Stimulated activated naive CD8-positive, alpha-beta T cell treated with anti-CD3 and anti-CD28 coated beads, Interleukin-15, Interleukin-2, amounts not matched to agents 100 ng/mL and 50 ng/mL, for 24 hours (primary cell): ENCODE measurements at regions not wholly inside any gene's neighbourhood (a gene's known extent, or its start where the extent isn't known, plus 50 kb on each side); places are given as distances from the start of the nearest gene placed in this dataset.

Experiments
- H3K27ac Mint-ChIP-seq: one replicate; pipeline ENCODE4 v1.8.0; 2021; ENCODE audit warnings: mild to moderate bottlenecking, mixed read lengths
- H3K27me3 Mint-ChIP-seq: one replicate; pipeline ENCODE4 v1.8.0; 2021; ENCODE audit warnings: mixed read lengths
- H3K36me3 Mint-ChIP-seq: one replicate; pipeline ENCODE4 v1.8.0; 2021; ENCODE audit warnings: low read depth, mixed read lengths
- H3K4me1 Mint-ChIP-seq: one replicate; pipeline ENCODE4 v1.8.0; 2021; ENCODE audit warnings: low read depth, mixed read lengths
- H3K4me3 Mint-ChIP-seq: one replicate; pipeline ENCODE4 v1.8.0; 2021; ENCODE audit warnings: mild to moderate bottlenecking, mixed read lengths
- H3K9me3 Mint-ChIP-seq: one replicate; pipeline ENCODE4 v1.8.0; 2021; ENCODE audit warnings: mixed read lengths

DNA sequence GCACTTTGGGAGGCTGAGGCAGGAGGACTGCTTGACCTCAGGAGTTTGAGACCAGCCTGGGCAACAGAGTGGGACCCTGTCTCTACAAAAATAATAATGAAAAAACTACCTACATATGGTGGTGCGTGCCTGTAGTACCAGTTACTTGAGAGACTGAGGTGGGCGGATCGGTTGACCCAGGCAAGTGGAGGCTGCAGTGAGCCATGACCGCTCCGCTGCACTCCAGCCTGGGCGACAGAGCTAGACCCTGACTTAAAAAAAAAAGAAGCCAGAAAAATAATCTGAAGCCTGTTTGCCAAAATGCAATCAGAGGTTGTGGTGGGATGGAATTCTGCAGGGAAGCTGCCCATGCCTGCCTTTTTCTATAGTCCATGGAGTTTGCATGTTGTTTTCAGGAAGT, 50.4 kb upstream of the GGTA1 start:
- no peak overlapping the region for H3K4me3 Mint-ChIP-seq
- H3K27ac Mint-ChIP-seq = no peak overlapping the region
- H3K4me1 Mint-ChIP-seq = peaks cover 5% of the 10 kb centered on the region
- H3K9me3 Mint-ChIP-seq = no peaks in the 10 kb centered on the region
- H3K27me3 Mint-ChIP-seq = peaks cover 36% of the 10 kb centered on the region
- no peaks in the 10 kb centered on the region for H3K36me3 Mint-ChIP-seq

DNA sequence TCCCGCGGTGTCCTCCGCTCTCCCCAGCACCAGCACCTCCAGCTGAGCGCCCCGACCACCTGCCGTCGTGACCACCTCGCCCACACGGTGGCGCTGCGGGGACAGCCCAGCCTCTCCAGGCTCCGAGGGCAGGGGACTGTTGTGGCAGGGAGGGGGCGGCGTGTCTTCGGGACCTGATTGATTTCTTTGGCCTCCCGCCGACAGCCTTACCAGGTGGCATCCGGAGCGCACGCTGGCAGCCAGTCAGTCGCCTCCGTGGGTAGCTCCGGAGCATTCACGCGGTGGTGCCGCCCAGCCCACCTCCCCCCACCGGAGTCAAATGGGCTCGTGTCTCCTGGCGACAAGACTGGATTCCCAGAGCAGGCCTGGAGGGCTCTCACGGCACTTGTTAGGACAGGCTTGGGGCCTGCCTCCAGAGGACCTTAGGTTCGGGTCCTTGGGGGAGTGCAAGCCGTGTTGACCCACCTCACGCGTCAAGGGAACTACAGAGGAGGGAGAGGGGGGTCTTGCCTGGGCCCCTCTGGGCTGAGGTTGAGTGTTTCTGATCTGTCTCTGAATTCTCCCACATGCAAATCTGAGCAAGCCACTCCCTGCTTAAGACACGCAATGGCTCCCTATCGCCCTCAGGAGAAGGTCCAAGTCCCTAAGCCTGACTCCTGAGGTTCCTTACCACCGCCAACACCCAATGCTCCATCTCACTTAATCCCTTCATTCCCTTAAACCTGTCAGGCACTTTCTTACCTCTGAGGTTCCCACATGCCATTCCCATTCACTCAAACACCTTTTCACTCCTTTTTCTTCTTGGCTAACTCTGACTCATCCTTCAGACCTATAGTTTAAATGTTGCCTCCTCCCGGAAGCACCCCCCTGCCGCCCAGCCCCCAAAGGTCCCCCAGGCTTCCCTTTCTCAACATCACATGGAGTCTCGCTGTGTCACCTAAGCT, 51.2 kb upstream of the GGTA1 start:
- no peaks in the 10 kb centered on the region for H3K36me3 Mint-ChIP-seq
- H3K4me3 Mint-ChIP-seq = no peak overlapping the region
- no peaks in the 10 kb centered on the region for H3K9me3 Mint-ChIP-seq
- no peak overlapping the region for H3K27ac Mint-ChIP-seq
- H3K4me1 Mint-ChIP-seq = peaks cover 5% of the 10 kb centered on the region
- H3K27me3 Mint-ChIP-seq = peaks cover 36% of the 10 kb centered on the region

DNA sequence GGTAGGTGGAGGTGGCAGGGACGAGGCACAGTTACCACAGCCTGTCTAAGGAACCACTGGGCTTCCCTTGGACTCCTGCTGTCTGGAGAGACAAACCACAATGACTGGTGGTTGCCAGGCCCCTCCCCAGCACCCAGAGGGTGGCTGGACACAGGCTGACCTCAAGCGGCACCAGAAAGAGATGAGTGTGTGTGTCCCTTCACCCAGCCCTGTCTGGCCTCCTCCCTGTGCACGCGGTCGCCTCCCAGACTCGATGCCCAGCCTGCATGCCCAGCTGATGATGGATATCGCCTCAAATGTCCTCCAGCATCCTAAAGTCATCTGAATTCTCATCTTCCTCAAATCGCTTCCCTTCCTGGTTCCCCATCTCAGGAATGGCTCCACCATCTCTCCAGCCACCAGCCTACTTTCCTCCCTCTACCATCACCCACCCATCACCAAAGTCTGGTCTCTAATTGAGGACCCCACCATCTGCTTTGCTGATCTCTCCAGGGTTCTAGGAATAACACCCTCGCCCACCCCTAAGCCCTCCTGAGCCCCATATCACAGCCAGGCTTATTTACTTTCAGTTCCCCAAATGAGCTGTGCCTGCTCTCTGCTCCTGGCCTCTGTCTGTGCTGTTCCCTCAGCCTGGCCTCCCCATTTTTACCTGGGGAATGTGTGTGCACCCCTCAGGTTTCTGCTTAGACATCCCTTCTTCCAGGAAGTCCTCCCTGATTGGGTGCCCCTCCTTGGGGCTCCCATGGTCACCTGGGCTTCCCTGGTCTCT, 52.5 kb upstream of the GGTA1 start:
- Mint-ChIP-seq H3K4me3 (no peak overlapping the region), H3K27ac (no peak overlapping the region), H3K27me3 (peaks cover 34% of the 10 kb centered on the region)

DNA sequence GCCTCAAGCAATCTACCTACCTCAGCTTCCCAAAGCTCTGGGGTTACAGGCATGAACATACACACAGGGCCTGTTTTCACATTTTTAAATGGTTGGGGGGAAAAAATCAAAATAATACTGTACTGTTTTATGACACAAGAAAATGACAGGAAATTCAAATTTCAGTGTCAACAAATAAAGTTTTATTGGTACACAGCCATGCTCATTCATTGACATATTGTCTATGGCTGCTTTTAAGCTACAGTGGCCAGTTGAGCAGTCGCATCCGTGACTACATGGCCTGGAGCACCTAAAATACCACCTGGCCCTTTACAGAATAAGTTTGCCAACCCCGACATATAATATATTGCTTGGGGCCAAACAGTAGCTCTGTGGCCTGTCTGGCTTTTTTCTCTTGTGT, 56.4 kb upstream of the GGTA1 start:
- H3K27ac Mint-ChIP-seq = no peak overlapping the region
- no peaks in the 10 kb centered on the region for H3K9me3 Mint-ChIP-seq
- H3K27me3 Mint-ChIP-seq = peaks cover 15% of the 10 kb centered on the region
- H3K36me3 Mint-ChIP-seq = no peaks in the 10 kb centered on the region
- H3K4me3 Mint-ChIP-seq = no peak overlapping the region
- H3K4me1 Mint-ChIP-seq = peaks cover 16% of the 10 kb centered on the region

More for the DNA sequence above, 52.5 kb upstream of the GGTA1 start:
- Mint-ChIP-seq H3K4me1 (peaks cover 5% of the 10 kb centered on the region), H3K9me3 (no peaks in the 10 kb centered on the region), H3K36me3 (no peaks in the 10 kb centered on the region)

DNA sequence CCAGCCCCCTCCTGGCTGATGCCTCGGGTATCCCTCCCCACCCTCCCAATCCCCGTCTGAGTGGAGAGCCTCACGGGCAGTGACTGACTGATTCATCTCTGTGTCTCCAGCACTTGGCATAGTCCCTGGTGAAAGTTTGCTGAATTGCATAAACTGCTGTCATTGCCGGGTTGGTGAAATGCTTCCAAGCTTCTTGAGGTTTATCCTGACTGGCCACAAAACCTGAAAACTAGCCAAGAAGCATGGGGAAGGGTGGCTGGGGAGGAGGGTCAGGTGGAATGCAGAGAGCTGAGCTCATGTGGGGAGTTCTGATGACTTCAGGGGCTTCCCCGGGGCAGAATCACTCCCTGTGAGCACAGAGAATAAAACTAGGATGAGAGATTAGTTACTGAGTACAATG, 56.9 kb upstream of the GGTA1 start:
- H3K9me3 Mint-ChIP-seq = no peaks in the 10 kb centered on the region
- H3K36me3 Mint-ChIP-seq = no peaks in the 10 kb centered on the region
- no peak overlapping the region for H3K4me3 Mint-ChIP-seq
- peaks cover 14% of the 10 kb centered on the region for H3K4me1 Mint-ChIP-seq
- no peak overlapping the region for H3K27ac Mint-ChIP-seq
- peaks cover 12% of the 10 kb centered on the region for H3K27me3 Mint-ChIP-seq

DNA sequence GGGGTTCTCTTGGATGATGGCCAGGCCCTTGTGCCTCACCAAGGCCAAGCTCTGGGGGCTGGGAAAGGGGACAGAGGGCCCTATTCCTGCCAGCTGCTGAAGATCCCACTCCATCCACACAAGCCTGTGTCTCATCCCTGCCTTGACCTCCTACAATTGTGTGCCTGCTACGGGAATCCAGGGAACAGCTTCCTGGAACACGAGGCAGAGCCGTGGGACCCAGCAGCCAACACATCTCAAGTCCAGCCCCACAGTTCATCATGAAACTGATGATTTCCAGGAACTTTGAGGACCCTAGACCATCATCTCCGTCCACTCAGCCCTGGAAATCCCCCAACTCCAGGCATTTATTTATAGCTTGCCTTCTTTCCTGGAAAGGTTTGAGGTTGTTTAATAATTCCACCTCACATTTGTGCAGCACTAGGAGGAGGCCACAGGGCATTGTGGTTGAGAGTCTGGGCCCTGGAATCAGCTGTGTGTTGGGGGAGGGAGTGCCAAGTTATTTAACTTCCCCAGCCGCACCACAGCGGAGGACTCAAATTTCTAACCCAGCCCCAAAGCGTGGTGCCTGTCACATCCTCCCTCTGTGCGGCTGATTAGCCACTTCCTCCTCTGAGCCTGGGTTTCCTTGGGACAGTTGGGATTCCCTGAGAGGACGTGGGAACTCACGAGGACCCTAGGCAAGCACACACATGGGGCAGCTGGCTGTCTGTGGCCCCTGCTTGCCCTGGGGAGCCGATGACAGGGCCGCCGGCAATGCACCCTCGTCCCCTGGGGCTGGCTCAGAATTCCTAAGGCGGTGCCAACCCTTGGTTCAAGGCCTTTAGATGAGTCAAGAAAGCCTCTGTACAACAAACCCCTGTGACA, 58.2 kb upstream of the GGTA1 start:
- no peak overlapping the region for H3K27ac Mint-ChIP-seq
- peaks cover 14% of the 10 kb centered on the region for H3K4me1 Mint-ChIP-seq
- no peak overlapping the region for H3K4me3 Mint-ChIP-seq
- peaks cover 12% of the 10 kb centered on the region for H3K27me3 Mint-ChIP-seq
- H3K36me3 Mint-ChIP-seq = no peaks in the 10 kb centered on the region
- no peaks in the 10 kb centered on the region for H3K9me3 Mint-ChIP-seq

DNA sequence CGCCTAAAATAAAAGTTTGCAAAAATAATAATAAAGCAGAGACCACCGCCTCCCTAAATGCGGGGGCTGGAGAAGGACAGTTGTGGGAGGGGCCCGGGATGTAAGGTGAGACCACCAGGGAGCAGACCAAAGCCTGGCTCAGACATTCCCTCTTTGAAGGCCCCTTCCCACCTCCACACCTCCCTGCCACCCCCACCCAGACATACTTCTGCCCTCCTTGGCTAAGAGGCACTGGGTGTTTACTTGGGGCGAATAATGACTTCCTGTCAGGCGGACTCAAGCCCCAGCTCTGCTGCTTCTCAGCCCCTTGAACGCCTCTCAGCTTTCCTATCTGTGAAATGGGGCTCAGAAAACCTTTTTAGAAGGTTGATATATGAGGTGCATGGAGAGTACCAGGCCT, 58.8 kb upstream of the GGTA1 start:
- Mint-ChIP-seq H3K27ac (no peak overlapping the region), H3K9me3 (no peaks in the 10 kb centered on the region), H3K27me3 (peaks cover 12% of the 10 kb centered on the region), H3K4me1 (peaks cover 14% of the 10 kb centered on the region), H3K4me3 (no peak overlapping the region), H3K36me3 (no peaks in the 10 kb centered on the region)

DNA sequence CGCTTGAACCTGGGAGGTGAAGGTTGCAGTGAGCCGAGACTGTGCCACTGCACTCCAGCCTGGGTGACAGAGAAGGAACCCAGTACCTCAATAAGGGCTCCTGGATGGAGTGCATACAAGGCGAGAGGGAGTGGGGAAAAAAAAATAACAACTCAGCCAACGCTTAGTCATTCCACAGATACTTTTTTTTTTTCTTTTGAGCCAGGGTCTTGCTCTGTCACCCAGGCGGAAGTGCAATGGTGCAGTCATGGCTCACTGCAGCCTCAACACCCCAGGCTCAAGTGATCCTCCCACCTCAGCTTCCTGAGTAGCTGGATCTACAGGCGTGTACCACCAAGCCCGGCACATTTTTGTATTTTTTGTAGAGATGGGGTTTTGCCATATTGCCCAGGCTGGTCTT, 59.5 kb upstream of the GGTA1 start:
- H3K36me3 Mint-ChIP-seq = no peaks in the 10 kb centered on the region
- no peak overlapping the region for H3K4me3 Mint-ChIP-seq
- peaks cover 14% of the 10 kb centered on the region for H3K4me1 Mint-ChIP-seq
- H3K27ac Mint-ChIP-seq = no peak overlapping the region
- H3K9me3 Mint-ChIP-seq = no peaks in the 10 kb centered on the region
- H3K27me3 Mint-ChIP-seq = peaks cover 12% of the 10 kb centered on the region

DNA sequence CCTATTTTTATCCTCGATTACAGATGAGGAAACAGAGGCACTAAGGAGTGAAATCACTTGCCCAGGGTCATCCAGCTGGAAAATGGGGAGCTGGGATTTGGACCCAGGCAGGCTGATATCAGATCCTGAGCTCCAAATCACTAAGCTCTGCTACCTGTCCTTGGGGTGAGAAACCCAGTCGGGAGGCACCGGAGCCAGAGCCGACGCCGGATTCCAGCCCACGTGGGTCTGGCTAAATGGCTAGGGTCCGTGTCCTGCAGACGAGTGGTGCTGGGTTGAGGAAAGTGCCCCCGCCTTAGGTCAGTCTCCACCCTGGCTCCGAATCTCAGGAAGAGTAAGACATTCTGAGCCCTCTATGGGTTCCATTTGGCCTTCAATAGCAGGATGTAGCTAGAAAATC, 61.3 kb upstream of the GGTA1 start:
- H3K4me1 Mint-ChIP-seq = peaks cover 14% of the 10 kb centered on the region
- no peak overlapping the region for H3K4me3 Mint-ChIP-seq
- H3K27ac Mint-ChIP-seq = no peak overlapping the region

DNA sequence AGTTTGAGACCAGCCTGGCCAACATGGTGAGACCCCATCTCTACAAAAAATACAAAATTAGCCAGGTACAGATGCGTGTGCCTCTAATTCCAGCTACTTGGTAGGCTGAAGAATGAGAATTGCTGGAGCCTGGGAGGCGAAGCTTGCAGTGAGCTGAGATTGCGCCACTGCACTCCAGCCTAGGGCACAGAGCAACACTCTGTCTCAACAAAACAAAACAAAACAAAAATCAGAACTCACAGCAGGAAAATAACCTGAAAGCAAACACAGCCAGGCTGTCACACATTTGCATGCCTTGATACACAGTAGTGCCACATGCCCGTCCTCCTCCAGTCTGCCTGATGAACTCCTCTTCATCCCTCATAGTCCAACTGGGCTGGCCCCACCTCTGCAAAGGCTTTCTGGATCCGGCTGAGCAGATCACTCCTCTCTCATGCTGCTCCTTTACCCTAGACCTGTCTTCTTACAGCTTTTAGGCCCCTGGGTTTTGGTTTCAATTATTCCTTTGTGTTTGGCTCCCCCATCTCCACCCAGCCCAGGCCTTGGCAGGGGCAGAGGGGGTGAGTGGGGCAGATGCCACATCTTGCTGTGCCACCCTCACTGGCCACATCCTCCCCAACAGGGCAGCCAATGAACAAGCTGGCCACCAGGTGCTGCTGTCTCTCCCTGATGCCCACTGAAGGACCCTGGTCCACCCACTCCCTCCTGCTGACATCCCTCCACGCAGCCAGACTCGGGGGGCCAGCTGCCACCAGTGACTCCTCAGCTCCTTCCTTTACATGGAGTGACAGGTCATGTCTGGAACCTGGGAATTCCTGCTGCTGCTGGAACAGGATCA, 62.0 kb upstream of the GGTA1 start:
- Mint-ChIP-seq H3K4me3 (no peak overlapping the region), H3K9me3 (no peaks in the 10 kb centered on the region), H3K4me1 (peaks cover 14% of the 10 kb centered on the region), H3K27ac (no peak overlapping the region), H3K27me3 (peaks cover 8% of the 10 kb centered on the region), H3K36me3 (no peaks in the 10 kb centered on the region)

More for the DNA sequence above, 61.3 kb upstream of the GGTA1 start:
- Mint-ChIP-seq H3K27me3 (peaks cover 11% of the 10 kb centered on the region), H3K36me3 (no peaks in the 10 kb centered on the region), H3K9me3 (no peaks in the 10 kb centered on the region)

DNA sequence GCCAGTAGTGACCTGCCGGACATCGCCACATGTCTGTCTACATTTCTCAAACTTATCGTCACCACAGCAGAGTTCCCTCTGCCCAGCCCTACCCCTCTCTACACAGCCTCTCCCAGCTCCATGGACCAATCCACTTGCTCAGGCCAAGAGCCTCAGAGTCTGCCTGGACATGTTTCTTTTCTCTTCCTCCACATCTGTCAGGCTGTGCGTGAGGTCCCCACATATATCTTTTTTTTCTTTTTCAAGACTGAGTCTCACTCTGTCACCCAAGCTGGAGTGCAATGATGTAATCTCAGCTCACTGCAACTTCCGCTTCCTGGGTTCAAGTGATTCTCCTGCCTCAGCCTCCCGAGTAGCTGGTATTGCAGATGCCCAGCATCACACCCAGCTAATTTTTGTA, 62.7 kb upstream of the GGTA1 start:
- H3K4me1 Mint-ChIP-seq = peaks cover 14% of the 10 kb centered on the region
- no peaks in the 10 kb centered on the region for H3K9me3 Mint-ChIP-seq
- H3K36me3 Mint-ChIP-seq = no peaks in the 10 kb centered on the region
- H3K27ac Mint-ChIP-seq = no peak overlapping the region
- no peak overlapping the region for H3K4me3 Mint-ChIP-seq
- H3K27me3 Mint-ChIP-seq = peaks cover 5% of the 10 kb centered on the region

DNA sequence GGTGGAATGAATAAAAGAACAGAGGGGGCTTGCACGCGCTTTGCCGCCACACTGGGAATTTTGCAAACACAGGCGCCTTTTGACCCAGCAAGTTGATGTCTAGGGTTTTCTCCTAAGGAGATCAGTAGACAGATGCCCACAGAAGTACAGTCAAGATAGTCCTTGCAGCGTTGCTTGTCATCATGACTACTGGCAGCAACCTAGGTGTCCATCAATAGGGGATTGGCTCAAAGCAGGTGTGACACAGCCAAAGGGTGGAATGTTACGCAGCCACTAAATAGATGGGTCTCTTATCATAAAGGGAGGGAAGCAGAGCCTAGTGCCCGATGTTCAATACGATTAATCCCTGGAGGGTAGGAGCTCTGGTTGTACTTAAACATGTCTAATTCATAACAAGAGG, 63.8 kb upstream of the GGTA1 start:
- Mint-ChIP-seq H3K9me3 (no peaks in the 10 kb centered on the region), H3K27ac (no peak overlapping the region), H3K4me1 (peaks cover 4% of the 10 kb centered on the region), H3K36me3 (no peaks in the 10 kb centered on the region), H3K4me3 (no peak overlapping the region), H3K27me3 (peaks cover 4% of the 10 kb centered on the region)

DNA sequence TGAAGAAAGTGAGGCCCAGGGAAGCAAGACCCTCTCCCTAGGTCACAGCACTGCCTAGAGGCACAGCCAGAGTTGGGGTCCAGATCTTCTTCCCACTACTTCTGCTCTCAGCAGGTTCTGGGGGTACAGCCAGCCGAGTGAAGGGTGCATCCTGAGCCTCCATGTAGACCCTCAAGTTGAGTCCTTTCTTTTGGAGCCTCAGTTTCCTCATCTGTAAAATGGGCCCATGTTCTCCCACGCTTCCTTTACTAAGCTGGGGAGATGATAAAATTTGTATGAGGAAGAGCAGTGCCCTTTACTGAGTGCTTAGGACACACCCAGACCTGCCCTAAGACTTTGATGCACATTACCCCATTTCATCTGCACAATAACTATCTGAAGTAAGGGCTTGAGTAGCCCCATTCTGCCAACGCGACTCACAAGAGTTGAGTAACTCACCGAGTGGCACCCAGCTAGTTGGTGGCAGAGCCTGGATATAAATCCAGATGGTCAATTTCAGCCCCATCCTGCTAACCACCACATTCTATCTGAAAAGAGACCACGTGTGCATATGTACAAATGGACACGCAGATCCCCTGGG, 64.3 kb upstream of the GGTA1 start:
- Mint-ChIP-seq H3K27ac (no peak overlapping the region), H3K4me1 (no peaks in the 10 kb centered on the region), H3K9me3 (no peaks in the 10 kb centered on the region), H3K27me3 (peaks cover 4% of the 10 kb centered on the region), H3K4me3 (no peak overlapping the region), H3K36me3 (no peaks in the 10 kb centered on the region)
